K562 (cell line): ENCODE measurements at regions not wholly inside any gene's neighbourhood (a gene's known extent, or its start where the extent isn't known, plus 50 kb on each side); places are given as distances from the start of the nearest gene placed in this dataset.

Experiments
- ATAC-seq: fragments of 200-7000 bp; cut with Tn5 transposase; 3 replicates; pipeline ENCODE4 v1.9.1; 2020; ENCODE audit warnings: moderate library complexity
- BruUV-seq: library from RNA; stranded (reverse); fragments of 400-500 nt; replicated peaks from 2 replicates; lab custom pipeline; 2021; lab: Mats Ljungman, UMichigan
- CTCF ChIA-PET: fragments of 300-600 bp; formaldehyde crosslinking; extraction: SDS; loops from one replicate; lab custom pipeline; 2021; ENCODE audit warnings: low intra/inter-chr PET ratio; lab: Yijun Ruan, JAX
- POLR2A ChIA-PET: fragments of 300-600, 350-650 bp; sonication (Branson Sonifier 250); formaldehyde crosslinking; extraction: SDS; loops from one replicate; lab custom pipeline; 2021; ENCODE audit warnings: antibody characterized with exemption, inconsistent platforms; lab: Yijun Ruan, JAX
- DNase-seq, 4 experiments: peaks; one replicate each; pipeline versions ENCODE4 v3.0.0 to v3.0.0-alpha.2; 2011 to 2018; ENCODE audit warnings: low spot score in 3 of 4, mixed read lengths in 3 of 4; ENCODE audit errors: extremely low read depth in 1 of 4
- FAIRE-seq: peaks from 2 replicates; lab custom pipeline; 2011; peaks lifted over from hg19 to GRCh38; lab: Jason Lieb, UNC
- H2AFZ ChIP-seq: 2 replicates; pipeline ENCODE4 v1.6.0; 2011; ENCODE audit warnings: low read depth, low read length, control low read depth, inconsistent platforms
- H3K27ac ChIP-seq: fragments of 200-600 bp; 3 replicates; pipeline ENCODE4 v1.8.0; 2011; ENCODE audit warnings: low read depth, mild to moderate bottlenecking, control low read depth, inconsistent platforms, low read length, moderate library complexity, mixed read lengths; ENCODE audit errors: extremely low read depth
- H3K27me3 ChIP-seq, 2 experiments: fragments of 300-600 bp in 1 of 2; 2 replicates in 1 of 2; 3 replicates in 1 of 2; pipeline versions ENCODE4 v1.6.0 to v1.8.0; 2011; ENCODE audit warnings: inconsistent platforms in 2 of 2, low read length in 2 of 2, mild to moderate bottlenecking in 1 of 2, mixed read lengths in 1 of 2, moderate library complexity in 1 of 2; ENCODE audit not compliant: control insufficient read depth in 2 of 2, insufficient read depth in 2 of 2
- H3K36me3 ChIP-seq: fragments of 300-600 bp; 3 replicates; pipeline ENCODE4 v1.8.0; 2011; ENCODE audit warnings: mild to moderate bottlenecking, low read length, inconsistent platforms; ENCODE audit not compliant: control insufficient read depth, insufficient read depth
- H3K4me1 ChIP-seq, 2 experiments: fragments of 200-600 bp in 1 of 2; replicated peaks in 1 of 2; 2 replicates in 1 of 2; 3 replicates in 1 of 2; pipeline versions ENCODE4 v1.5.1 to v1.8.0; 2011; ENCODE audit warnings: inconsistent platforms in 2 of 2, low read length in 2 of 2, mild to moderate bottlenecking in 1 of 2, mixed read lengths in 1 of 2, moderate library complexity in 1 of 2; ENCODE audit not compliant: control insufficient read depth in 2 of 2, insufficient read depth in 2 of 2
- H3K4me2 ChIP-seq: 2 replicates; pipeline ENCODE4 v1.6.1; 2011; ENCODE audit warnings: low read length, control low read depth, inconsistent platforms, mixed read lengths; ENCODE audit not compliant: insufficient read depth
- H3K4me3 ChIP-seq: fragments of 200-600 bp; sonication (generic), shearing (Covaris generic); 2 replicates; pipeline ENCODE4 v1.5.1; 2016; ENCODE audit warnings: control low read depth, inconsistent platforms
- H3K79me2 ChIP-seq: fragments of 200-600 bp; 3 replicates; pipeline ENCODE4 v1.8.0; 2011; ENCODE audit warnings: low read length, inconsistent platforms; ENCODE audit not compliant: control insufficient read depth, insufficient read depth
- H3K9ac ChIP-seq, 2 experiments: 2 replicates each; pipeline versions ENCODE4 v1.6.0 to v1.6.1; 2011; ENCODE audit warnings: low read depth in 2 of 2, low read length in 2 of 2, control low read depth in 1 of 2, inconsistent platforms in 1 of 2, mild to moderate bottlenecking in 1 of 2, mixed read lengths in 1 of 2; ENCODE audit not compliant: insufficient read depth in 1 of 2
- H3K9me1 ChIP-seq: one replicate; pipeline ENCODE4 v1.6.0; 2011; ENCODE audit warnings: inconsistent platforms, mild to moderate bottlenecking, low read length, moderate library complexity; ENCODE audit not compliant: control insufficient read depth, insufficient read depth
- H3K9me3 ChIP-seq: replicated peaks from 2 replicates; pipeline ENCODE4 v1.5.1; 2011; ENCODE audit warnings: low read depth, low read length, inconsistent platforms; ENCODE audit not compliant: control insufficient read depth, insufficient read depth
- H4K20me1 ChIP-seq: replicated peaks from 2 replicates; pipeline ENCODE4 v1.6.1; 2011; ENCODE audit warnings: low read length, inconsistent platforms, mixed read lengths; ENCODE audit not compliant: control insufficient read depth, insufficient read depth
- CEBPB ChIP-seq: fragments of 450-650 bp; IDR thresholded peaks from 2 replicates; pipeline ENCODE4 v1.6.1; 2016; ENCODE audit warnings: missing genetic modification characterization, missing compliant biosample characterization
- DACH1 ChIP-seq: fragments of 450-650 bp; IDR thresholded peaks from 2 replicates; pipeline ENCODE4 v1.6.1; 2018; ENCODE audit not compliant: partially characterized antibody
- FOXA3 ChIP-seq, 2 experiments: fragments of 450-650 bp in 1 of 2; sonication (generic) in 1 of 2; formaldehyde crosslinking; IDR thresholded peaks in 1 of 2; conservative IDR thresholded peaks in 1 of 2; 2 replicates each; pipeline versions ENCODE4 v1.4.0 to v1.8.0; 2020 to 2022; ENCODE audit warnings: mild to moderate bottlenecking in 2 of 2, missing genetic modification reagents in 1 of 2
- GTF3C2 ChIP-seq: IDR thresholded peaks from 3 replicates; pipeline ENCODE4 v1.6.1; 2011; ENCODE audit warnings: borderline replicate concordance, mild to moderate bottlenecking, moderate library complexity; ENCODE audit not compliant: insufficient read length; ENCODE audit errors: extremely low read depth
- JUND ChIP-seq, 2 experiments: IDR thresholded peaks; 2 replicates in 1 of 2; 3 replicates in 1 of 2; pipeline ENCODE4 v1.6.1; 2011; ENCODE audit warnings: borderline replicate concordance in 2 of 2, low read depth in 2 of 2, low read length in 2 of 2, improper control_type of control experiment in 1 of 2, missing biosample characterization in 1 of 2, missing genetic modification characterization in 1 of 2, missing genetic modification reagents in 1 of 2
- MEF2A ChIP-seq: IDR thresholded peaks from 2 replicates; pipeline ENCODE4 v1.6.1; 2011; ENCODE audit warnings: low read depth, mild to moderate bottlenecking, low read length, moderate library complexity; ENCODE audit not compliant: control insufficient read depth
- NR2F6 ChIP-seq: fragments of 450-650 bp; formaldehyde crosslinking; IDR thresholded peaks from 2 replicates; pipeline ENCODE4 v1.4.0; 2020; ENCODE audit warnings: mild to moderate bottlenecking
- PCBP2 ChIP-seq: fragments of 200-400 bp; formaldehyde crosslinking; IDR thresholded peaks from 2 replicates; pipeline ENCODE4 v1.6.1; 2018; ENCODE audit warnings: low read length, low read depth, mild to moderate bottlenecking, moderate library complexity; ENCODE audit not compliant: poor library complexity, severe bottlenecking
- PTRF ChIP-seq: fragments of 450-650 bp; IDR thresholded peaks from 2 replicates; pipeline ENCODE4 v1.6.1; 2016; ENCODE audit warnings: mild to moderate bottlenecking, missing genetic modification characterization, missing compliant biosample characterization
- RBFOX2 ChIP-seq: fragments of 200-400 bp; formaldehyde crosslinking; IDR thresholded peaks from 2 replicates; pipeline ENCODE4 v1.6.1; 2017; ENCODE audit warnings: low read depth, mild to moderate bottlenecking, low read length, moderate library complexity
- RBM14 ChIP-seq: fragments of 200-400 bp; formaldehyde crosslinking; IDR thresholded peaks from 2 replicates; pipeline ENCODE4 v1.6.1; 2018; ENCODE audit warnings: low read depth, mild to moderate bottlenecking, low read length, moderate library complexity, borderline replicate concordance; ENCODE audit not compliant: insufficient read depth
- RBM39 ChIP-seq: fragments of 200-400 bp; formaldehyde crosslinking; optimal IDR thresholded peaks from 2 replicates; pipeline ENCODE3; 2018; ENCODE audit warnings: low read depth, low read length
- SMARCB1 ChIP-seq: IDR thresholded peaks from 2 replicates; pipeline ENCODE4 v1.6.1; 2011; ENCODE audit warnings: improper control_type of control experiment, low read depth; ENCODE audit not compliant: insufficient read length
- WGBS: fragments of 100-300 bp; shearing (Covaris generic); methylation state at CpG from one replicate; pipeline ENCODE4 v1.1.6; 2016; ENCODE audit warnings: low coverage, mixed read lengths; ENCODE audit not compliant: insufficient coverage; ENCODE audit errors: missing lambda C conversion rate; 5-methylcytosine and 5-hydroxymethylcytosine counted together
- in situ Hi-C: fragments of 300-500 bp; cut with MboI; formaldehyde crosslinking; loops from 4 replicates; pipeline ENCODE4 v1.15.0; 2018; ENCODE audit warnings: inconsistent platforms, mixed read lengths
- intact Hi-C: fragments of 100-400 bp; cut with micrococcal nuclease; formaldehyde crosslinking; loops from 2 replicates; pipeline ENCODE4 v1.14.2; 2022
- TF ChIP-seq, protein P1 (sequence below), 2 experiments: fragments of 450-650 bp in 1 of 2; sonication (generic) in 1 of 2; formaldehyde crosslinking; conservative IDR thresholded peaks; 2 replicates each; pipeline versions ENCODE4 v1.4.0 to v1.8.1; 2020 to 2022; ENCODE audit warnings: mild to moderate bottlenecking in 1 of 2, missing genetic modification reagents in 1 of 2

GRCh38 chr15:22263738-22264137, 183.4 kb downstream of the OR4M2 start:
- Histone ChIP-seq H3K27me3 (peaks cover 12 to 21% of the 10 kb centered on the region in 2 experiments; a peak in 4 of 5 replicates), H3K9ac (no peak overlapping the region), H3K4me2 (no peak overlapping the region), H3K4me1 (peaks cover 0 to under 1% of the 10 kb centered on the region in 2 experiments; a peak in 1 of 5 replicates), H4K20me1 (0 out of 2 replicates have a peak, but pooled peaks cover 2% of the 10 kb centered on the region), H3K4me3 (no peak overlapping the region), H3K36me3 (no peaks in the 10 kb centered on the region), H2AFZ (no peak overlapping the region), H3K27ac (no peak overlapping the region), H3K9me1 (no peaks in the 10 kb centered on the region), H3K79me2 (no peaks in the 10 kb centered on the region), H3K9me3 (no peaks in the 10 kb centered on the region)
- intact Hi-C loops (no loop called here), in situ Hi-C loops (no loop called here)
- 1% methylated on average over 5 of the region's 5 CpGs for WGBS
- TF ChIP-seq PCBP2 (no peak), JUND (IDR thresholded peaks at IDR 0.05; ENCODE audit: borderline replicate concordance, low read depth, low read length) (no peak), JUND (tag; IDR thresholded peaks at IDR 0.05; ENCODE audit: borderline replicate concordance, low read depth, low read length) (no peak), PTRF (tag) (no peak), CEBPB (tag) (no peak), SMARCB1 (no peak), FOXA3 (CRISPR knock-in tag; conservative IDR thresholded peaks at IDR 0.05 in 1 of 2, IDR thresholded peaks at IDR 0.05 in 1 of 2) (no peak), MEF2A (no peak), DACH1 (no peak), GTF3C2 (no peak), NR2F6 (no peak), RBM39 (no peak), RBM14 (no peak), RBFOX2 (no peak)
- TF ChIP-seq, protein P1, sequence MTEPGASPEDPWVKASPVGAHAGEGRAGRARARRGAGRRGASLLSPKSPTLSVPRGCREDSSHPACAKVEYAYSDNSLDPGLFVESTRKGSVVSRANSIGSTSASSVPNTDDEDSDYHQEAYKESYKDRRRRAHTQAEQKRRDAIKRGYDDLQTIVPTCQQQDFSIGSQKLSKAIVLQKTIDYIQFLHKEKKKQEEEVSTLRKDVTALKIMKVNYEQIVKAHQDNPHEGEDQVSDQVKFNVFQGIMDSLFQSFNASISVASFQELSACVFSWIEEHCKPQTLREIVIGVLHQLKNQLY (CRISPR knock-in tag; conservative IDR thresholded peaks at IDR 0.05): no peak
- ATAC-seq (no peak), DNase-seq (no peak), FAIRE-seq (no peak)
- ChIA-PET POLR2A (interaction anchor here (1.1 kb wide), 2 partner anchors 13 to 27 kb away, joined by 3 read pairs; no protein-coding TSS in a partner anchor), CTCF (no interaction called here)
- BruUV-seq: no TSS peak
